ENCODE measurements at regions not wholly inside any gene's neighbourhood (a gene's known extent, or its start where the extent isn't known, plus 50 kb on each side); places are given as distances from the start of the nearest gene placed in this dataset.

GRCh38 chr12:42812871-42813270, 223.3 kb upstream of the PRICKLE1 start:
- TF ChIP-seq CTCF (IDR thresholded peaks at IDR 0.05) (no peak), POLR2A (IDR thresholded peaks at IDR 0.05) (no peak)
- WGBS, 2 donors = 89 to 90% methylated on average over 3 of the region's 3 CpGs
- H3K4me3 ChIP-seq (ENCODE audit: low read depth, poor library complexity, severe bottlenecking) = no peak overlapping the region
- intact Hi-C loops (cut with DNase I; ENCODE audit: low total_unique reads) = no loop called here
- DNase-seq (ENCODE audit: low spot score in 2 of 2) = no peak

- TF ChIP-seq CTCF (IDR thresholded peaks at IDR 0.05) (no peak), POLR2A (IDR thresholded peaks at IDR 0.05) (no peak)
- no peak overlapping the region for H3K4me3 ChIP-seq (ENCODE audit: low read depth, poor library complexity, severe bottlenecking)
- DNase-seq (ENCODE audit: low spot score in 2 of 2) = no peak
- intact Hi-C loops (cut with DNase I; ENCODE audit: low total_unique reads) = no loop called here
These were observed 222.5 kb upstream of the PRICKLE1 start for GRCh38 chr12:42812086-42812485.

- intact Hi-C loops (cut with DNase I; ENCODE audit: low total_unique reads) = no loop called here
- DNase-seq (ENCODE audit: low spot score in 2 of 2) = no peak
- no peak for TF ChIP-seq CTCF (IDR thresholded peaks at IDR 0.05)
- no peak for TF ChIP-seq POLR2A (IDR thresholded peaks at IDR 0.05)
- 46 to 52% methylated on average over 3 of the region's 3 CpGs for WGBS, 2 donors
- no peak overlapping the region for H3K4me3 ChIP-seq (ENCODE audit: low read depth, poor library complexity, severe bottlenecking)
These were observed 220.5 kb upstream of the PRICKLE1 start for GRCh38 chr12:42810006-42810405.

GRCh38 chr12:42809226-42809625, 219.7 kb upstream of the PRICKLE1 start:
- WGBS, 2 donors = 52 to 62% methylated on average over 2 of the region's 2 CpGs
- H3K4me3 ChIP-seq (ENCODE audit: low read depth, poor library complexity, severe bottlenecking) = no peak overlapping the region
- DNase-seq (ENCODE audit: low spot score in 2 of 2) = no peak

GRCh38 chr12:42807766-42808165, 218.2 kb upstream of the PRICKLE1 start:
- intact Hi-C loops (cut with DNase I; ENCODE audit: low total_unique reads) = no loop called here
- WGBS, 2 donors = 88 to 96% methylated on average over 3 of the region's 3 CpGs

More at GRCh38 chr12:42809226-42809625, 219.7 kb upstream of the PRICKLE1 start:
- TF ChIP-seq CTCF (IDR thresholded peaks at IDR 0.05) (no peak), POLR2A (IDR thresholded peaks at IDR 0.05) (no peak)
- intact Hi-C loops (cut with DNase I; ENCODE audit: low total_unique reads) = no loop called here

More at GRCh38 chr12:42807766-42808165, 218.2 kb upstream of the PRICKLE1 start:
- no peak for TF ChIP-seq CTCF (IDR thresholded peaks at IDR 0.05)
- TF ChIP-seq POLR2A (IDR thresholded peaks at IDR 0.05) = no peak
- no peak overlapping the region for H3K4me3 ChIP-seq (ENCODE audit: low read depth, poor library complexity, severe bottlenecking)
- no peak for DNase-seq (ENCODE audit: low spot score in 2 of 2)
